H1 (cell line): ENCODE measurements at regions not wholly inside any gene's neighbourhood (a gene's known extent, or its start where the extent isn't known, plus 50 kb on each side); places are given as distances from the start of the nearest gene placed in this dataset.

Experiments used
- CTCF ChIA-PET: fragments of 300-600 bp; sonication (Branson Sonifier 250); formaldehyde crosslinking; loops from one replicate; lab custom pipeline; 2021; ENCODE audit not compliant: partially characterized antibody; lab: Charles Lee
- POLR2A ChIA-PET: fragments of 300-600 bp; sonication (Branson Sonifier 250); formaldehyde crosslinking; loops from one replicate; lab custom pipeline; 2021; ENCODE audit warnings: inconsistent platforms; ENCODE audit not compliant: partially characterized antibody; lab: Charles Lee
- DNase-seq, 2 experiments: peaks; one replicate each; pipeline versions ENCODE4 v3.0.0 to v3.0.0-alpha.2; 2010 to 2022; ENCODE audit warnings: low spot score in 2 of 2, low read depth in 1 of 2, mixed read lengths in 1 of 2
- FAIRE-seq: peaks from 2 replicates; lab custom pipeline; 2011; peaks lifted over from hg19 to GRCh38; lab: Jason Lieb, UNC
- H2AFZ ChIP-seq: 2 replicates; pipeline ENCODE4 v1.8.1; 2012; ENCODE audit warnings: low read length, inconsistent platforms
- H2AK5ac ChIP-seq: 2 replicates; pipeline ENCODE4 v1.6.1; 2013; ENCODE audit warnings: low read depth, low read length
- H2BK120ac ChIP-seq: replicated peaks from 2 replicates; pipeline ENCODE3; 2013; ENCODE audit warnings: low read depth, low read length, inconsistent platforms
- H2BK12ac ChIP-seq: 2 replicates; pipeline ENCODE4 v1.6.1; 2013; ENCODE audit warnings: low read depth, low read length
- H2BK15ac ChIP-seq: 2 replicates; pipeline ENCODE4 v1.6.1; 2013; ENCODE audit warnings: low read length
- H2BK20ac ChIP-seq: 2 replicates; pipeline ENCODE4 v1.6.1; 2013; ENCODE audit warnings: low read length
- H2BK5ac ChIP-seq: 2 replicates; pipeline ENCODE4 v1.6.1; 2013; ENCODE audit warnings: low read depth, low read length
- H3K14ac ChIP-seq: 2 replicates; pipeline ENCODE4 v1.6.1; 2013; ENCODE audit warnings: inconsistent platforms; ENCODE audit not compliant: insufficient read length
- H3K18ac ChIP-seq: 2 replicates; pipeline ENCODE4 v1.6.1; 2013; ENCODE audit warnings: low read length; ENCODE audit errors: extremely low read depth
- H3K23ac ChIP-seq: 2 replicates; pipeline ENCODE4 v1.6.1; 2013; ENCODE audit warnings: inconsistent platforms; ENCODE audit not compliant: insufficient read length
- H3K23me2 ChIP-seq: 2 replicates; pipeline ENCODE4 v1.6.1; 2013; ENCODE audit warnings: low read depth, low read length
- H3K27ac ChIP-seq: 2 replicates; pipeline ENCODE4 v1.6.1; 2011; ENCODE audit warnings: low read depth, low read length, inconsistent platforms
- H3K27me3 ChIP-seq, 4 experiments: replicated peaks in 1 of 4; 1 replicate in 1 of 4; 2 replicates in 3 of 4; pipeline versions ENCODE4 v1.6.1 to v1.8.1; 2011 to 2013; ENCODE audit warnings: low read length in 3 of 4, mild to moderate bottlenecking in 3 of 4, inconsistent platforms in 2 of 4, mixed read lengths in 2 of 4, moderate library complexity in 1 of 4; ENCODE audit not compliant: control insufficient read depth in 3 of 4, insufficient read depth in 3 of 4; ENCODE audit errors: extremely low read depth in 1 of 4
- H3K36me3 ChIP-seq, 4 experiments: 2 replicates each; pipeline versions ENCODE4 v1.6.1 to v1.8.1; 2011 to 2013; ENCODE audit warnings: mild to moderate bottlenecking in 4 of 4, low read length in 3 of 4, moderate library complexity in 2 of 4, control low read depth in 1 of 4, inconsistent platforms in 1 of 4; ENCODE audit not compliant: insufficient read depth in 4 of 4, control insufficient read depth in 2 of 4
- H3K4ac ChIP-seq: replicated peaks from 2 replicates; pipeline ENCODE3; 2013; ENCODE audit warnings: low read length, low read depth, mixed read lengths, inconsistent platforms; ENCODE audit not compliant: insufficient read length
- H3K4me1 ChIP-seq, 4 experiments: replicated peaks in 1 of 4; 1 replicate in 1 of 4; 2 replicates in 3 of 4; pipeline versions ENCODE4 v1.6.1 to v1.8.1; 2011 to 2013; ENCODE audit warnings: low read length in 3 of 4, inconsistent platforms in 2 of 4, mixed read lengths in 1 of 4; ENCODE audit not compliant: insufficient read depth in 4 of 4, control insufficient read depth in 3 of 4
- H3K4me2 ChIP-seq, 2 experiments: 2 replicates each; pipeline versions ENCODE4 v1.6.1 to v1.8.1; 2011 to 2013; ENCODE audit warnings: low read depth in 2 of 2, low read length in 2 of 2, control low read depth in 1 of 2, inconsistent platforms in 1 of 2, mild to moderate bottlenecking in 1 of 2; ENCODE audit not compliant: insufficient read depth in 1 of 2
- H3K4me3 ChIP-seq, 4 experiments: fragments of 200-600, 300-600 bp in 1 of 4; sonication (generic), shearing (Covaris generic), sonication (Bioruptor Twin) in 1 of 4; 2 replicates each; pipeline versions ENCODE4 v1.5.1 to v1.8.1; 2011 to 2016; ENCODE audit warnings: low read length in 4 of 4, low read depth in 3 of 4, control low read depth in 2 of 4, inconsistent platforms in 2 of 4, mild to moderate bottlenecking in 2 of 4, mixed read lengths in 1 of 4, moderate library complexity in 1 of 4; ENCODE audit not compliant: insufficient read depth in 2 of 4; ENCODE audit errors: extremely low read depth in 1 of 4
- H3K56ac ChIP-seq: replicated peaks from 2 replicates; pipeline ENCODE3; 2013; ENCODE audit warnings: low read depth, mild to moderate bottlenecking, mixed read lengths, low read length, inconsistent platforms; ENCODE audit not compliant: insufficient read length
- H3K79me1 ChIP-seq: 2 replicates; pipeline ENCODE4 v1.6.1; 2013; ENCODE audit warnings: low read depth, low read length, control low read depth
- H3K79me2 ChIP-seq, 2 experiments: 2 replicates each; pipeline versions ENCODE4 v1.6.1 to v1.8.1; 2012 to 2013; ENCODE audit warnings: low read length in 2 of 2, mild to moderate bottlenecking in 2 of 2, inconsistent platforms in 1 of 2; ENCODE audit not compliant: insufficient read depth in 2 of 2, control insufficient read depth in 1 of 2
- H3K9ac ChIP-seq, 4 experiments: replicated peaks in 1 of 4; 1 replicate in 1 of 4; 2 replicates in 3 of 4; pipeline versions ENCODE4 v1.6.1 to v1.8.1; 2011 to 2013; ENCODE audit warnings: low read depth in 3 of 4, low read length in 3 of 4, control low read depth in 2 of 4, mild to moderate bottlenecking in 2 of 4, moderate library complexity in 2 of 4, inconsistent platforms in 1 of 4; ENCODE audit errors: extremely low read depth in 1 of 4
- H3K9me3 ChIP-seq, 2 experiments: 2 replicates each; pipeline versions ENCODE4 v1.6.1 to v1.8.1; 2012 to 2013; ENCODE audit warnings: mild to moderate bottlenecking in 2 of 2, moderate library complexity in 2 of 2, control low read depth in 1 of 2, inconsistent platforms in 1 of 2, low read depth in 1 of 2, low read length in 1 of 2, mixed read lengths in 1 of 2; ENCODE audit not compliant: insufficient read depth in 2 of 2
- H4K20me1 ChIP-seq, 2 experiments: replicated peaks in 1 of 2; 2 replicates each; pipeline versions ENCODE3 to v1.8.1; 2011 to 2013; ENCODE audit warnings: inconsistent platforms in 2 of 2, low read length in 2 of 2, mild to moderate bottlenecking in 1 of 2; ENCODE audit not compliant: insufficient read depth in 2 of 2, control insufficient read depth in 1 of 2
- H4K5ac ChIP-seq: 2 replicates; pipeline ENCODE4 v1.6.1; 2013; ENCODE audit warnings: low read length, low read depth, mixed read lengths, inconsistent platforms; ENCODE audit not compliant: insufficient read length
- H4K8ac ChIP-seq: 2 replicates; pipeline ENCODE4 v1.8.0; 2013; ENCODE audit warnings: mild to moderate bottlenecking, moderate library complexity, low read length, inconsistent platforms; ENCODE audit not compliant: insufficient read depth; ENCODE audit errors: extremely low read depth
- H4K91ac ChIP-seq: replicated peaks from 2 replicates; pipeline ENCODE3; 2013; ENCODE audit warnings: low read length, mixed read lengths, inconsistent platforms; ENCODE audit not compliant: insufficient read length
- ATF3 ChIP-seq: IDR thresholded peaks from 2 replicates; pipeline ENCODE4 v1.6.1; 2011; ENCODE audit warnings: low read depth, mild to moderate bottlenecking, low read length; ENCODE audit not compliant: insufficient read depth
- BRCA1 ChIP-seq: IDR thresholded peaks from 2 replicates; pipeline ENCODE4 v1.6.1; 2012; ENCODE audit warnings: low read depth, low read length, improper control_type of control experiment
- CBX5 ChIP-seq: fragments of 300-800, 300-1000 bp; sonication (generic); IDR thresholded peaks from 2 replicates; pipeline ENCODE4 v1.7.1; 2016; ENCODE audit warnings: antibody characterized with exemption, low read length, low read depth
- NANOG ChIP-seq: IDR thresholded peaks from 2 replicates; pipeline ENCODE4 v1.6.1; 2011; ENCODE audit warnings: low read length, low read depth, mild to moderate bottlenecking, inconsistent platforms; ENCODE audit not compliant: insufficient read depth, poor library complexity, severe bottlenecking
- POLR2AphosphoS5 ChIP-seq: IDR thresholded peaks from 2 replicates; pipeline ENCODE4 v1.6.1; 2011; ENCODE audit warnings: low read depth, low read length
- RXRA ChIP-seq: IDR thresholded peaks from 2 replicates; pipeline ENCODE4 v1.6.1; 2011; ENCODE audit warnings: low read depth, mild to moderate bottlenecking, low read length, moderate library complexity; ENCODE audit not compliant: insufficient read depth
- WGBS, 2 experiments: shearing (Covaris generic) in 1 of 2; methylation state at CpG; one replicate each; pipeline versions ENCODE4 v1.1.6 to v1.1.7; 2013 to 2015; ENCODE audit warnings: low lambda C conversion rate in 2 of 2, mixed read lengths in 2 of 2, inconsistent platforms in 1 of 2, low coverage in 1 of 2, missing lambda C conversion rate in 1 of 2; ENCODE audit not compliant: insufficient replicate concordance in 2 of 2, insufficient coverage in 1 of 2, insufficient read length in 1 of 2; ENCODE audit errors: extremely low coverage in 1 of 2, missing lambda C conversion rate in 1 of 2; 5-methylcytosine and 5-hydroxymethylcytosine counted together

GRCh38 chr20:20920433-20920832 lies 185.7 kb downstream of the LINC00237 start:
- H4K91ac ChIP-seq: no peak overlapping the region

More at GRCh38 chr20:20920433-20920832, 185.7 kb downstream of the LINC00237 start:
- H3K14ac ChIP-seq: no peak overlapping the region
- no peak overlapping the region for H4K8ac ChIP-seq
- H3K4me3 ChIP-seq: no peak overlapping the region
- no peak overlapping the region for H2AK5ac ChIP-seq
- no peak overlapping the region for H3K4me2 ChIP-seq
- H3K56ac ChIP-seq: no peak overlapping the region
- no peaks in the 10 kb centered on the region for H4K20me1 ChIP-seq
- TF ChIP-seq CBX5: no peak
- TF ChIP-seq NANOG: no peak
- no peak for TF ChIP-seq ATF3
- TF ChIP-seq POLR2AphosphoS5: no peak
- TF ChIP-seq RXRA: no peak
- no peak for TF ChIP-seq BRCA1
- no peaks in the 10 kb centered on the region for H3K23me2 ChIP-seq
- no peak for FAIRE-seq
- WGBS, 2 experiments: 91% methylated on average over 5 of the region's 5 CpGs; no CpG with 5 or more reads in 1 of the 2 experiments
- H4K5ac ChIP-seq: no peak overlapping the region
- no peak for DNase-seq
- H3K4me1 ChIP-seq: no peaks in the 10 kb centered on the region
- no peak overlapping the region for H3K27ac ChIP-seq
- no peak overlapping the region for H3K9ac ChIP-seq
- no peaks in the 10 kb centered on the region for H3K36me3 ChIP-seq
- H2BK5ac ChIP-seq: no peak overlapping the region
- POLR2A ChIA-PET: no interaction called here
- peaks cover 0 to 5% of the 10 kb centered on the region in 2 experiments; a peak in 1 of 4 replicates for H3K9me3 ChIP-seq
- H2BK12ac ChIP-seq: no peak overlapping the region
- H3K4ac ChIP-seq: no peak overlapping the region
- no peak overlapping the region for H2BK15ac ChIP-seq
- no peak overlapping the region for H3K18ac ChIP-seq
- CTCF ChIA-PET: interaction anchor here (0.7 to 1.7 kb wide), 3 partner anchors 42 to 128 kb away, joined by 3 to 4 read pairs (median 4); no protein-coding TSS in a partner anchor
- H3K79me2 ChIP-seq: no peaks in the 10 kb centered on the region
- no peaks in the 10 kb centered on the region for H3K79me1 ChIP-seq
- no peak overlapping the region for H2BK120ac ChIP-seq
- H2BK20ac ChIP-seq: no peak overlapping the region
- no peak overlapping the region for H2AFZ ChIP-seq
- no peak overlapping the region for H3K23ac ChIP-seq
- no peaks in the 10 kb centered on the region for H3K27me3 ChIP-seq
